ENCODE measurements at regions not wholly inside any gene's neighbourhood (a gene's known extent, or its start where the extent isn't known, plus 50 kb on each side); places are given as distances from the start of the nearest gene placed in this dataset.

DNA sequence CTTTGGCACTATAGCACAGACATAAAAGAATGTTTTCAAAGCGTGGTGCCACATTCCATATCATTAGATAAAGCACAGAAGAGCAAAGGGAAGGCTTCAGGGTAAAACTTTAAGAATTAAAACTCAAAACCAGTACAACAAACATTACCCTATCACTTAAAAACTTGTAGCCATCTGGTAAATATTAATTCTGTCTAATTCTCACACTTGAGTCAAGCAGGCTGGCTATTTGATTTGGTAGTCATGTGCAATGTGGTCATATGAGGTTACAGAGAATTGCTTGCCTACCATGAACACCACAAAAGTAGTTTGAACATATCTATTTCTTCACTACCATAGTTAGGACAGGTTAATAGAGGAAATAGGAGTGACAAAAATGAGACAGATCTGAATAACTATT, 244.9 kb downstream of the IRS1 start:
- TF ChIP-seq, protein P1, sequence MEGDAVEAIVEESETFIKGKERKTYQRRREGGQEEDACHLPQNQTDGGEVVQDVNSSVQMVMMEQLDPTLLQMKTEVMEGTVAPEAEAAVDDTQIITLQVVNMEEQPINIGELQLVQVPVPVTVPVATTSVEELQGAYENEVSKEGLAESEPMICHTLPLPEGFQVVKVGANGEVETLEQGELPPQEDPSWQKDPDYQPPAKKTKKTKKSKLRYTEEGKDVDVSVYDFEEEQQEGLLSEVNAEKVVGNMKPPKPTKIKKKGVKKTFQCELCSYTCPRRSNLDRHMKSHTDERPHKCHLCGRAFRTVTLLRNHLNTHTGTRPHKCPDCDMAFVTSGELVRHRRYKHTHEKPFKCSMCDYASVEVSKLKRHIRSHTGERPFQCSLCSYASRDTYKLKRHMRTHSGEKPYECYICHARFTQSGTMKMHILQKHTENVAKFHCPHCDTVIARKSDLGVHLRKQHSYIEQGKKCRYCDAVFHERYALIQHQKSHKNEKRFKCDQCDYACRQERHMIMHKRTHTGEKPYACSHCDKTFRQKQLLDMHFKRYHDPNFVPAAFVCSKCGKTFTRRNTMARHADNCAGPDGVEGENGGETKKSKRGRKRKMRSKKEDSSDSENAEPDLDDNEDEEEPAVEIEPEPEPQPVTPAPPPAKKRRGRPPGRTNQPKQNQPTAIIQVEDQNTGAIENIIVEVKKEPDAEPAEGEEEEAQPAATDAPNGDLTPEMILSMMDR (IDR thresholded peaks at IDR 0.05) = no peak
- Histone ChIP-seq H3K27ac (no peak overlapping the region), H3K27me3 (no peaks in the 10 kb centered on the region), H3K4me1 (peaks cover 0 to 10% (median 0%) of the 10 kb centered on the region in 9 donors), H3K9me3 (no peaks in the 10 kb centered on the region), H3K36me3 (no peaks in the 10 kb centered on the region), H3K4me3 (no peak overlapping the region)
- ATAC-seq (no peak), DNase-seq (no peak)
- intact Hi-C loops (cut with DNase I) = loop anchor here in 1 of 10 donors (10.0 kb wide), 1 partner anchor 240 kb away; the partner anchor contains the start of gene IRS1
- WGBS, 2 donors = 47 to 57% methylated on average over 1 of the region's 1 CpG

DNA sequence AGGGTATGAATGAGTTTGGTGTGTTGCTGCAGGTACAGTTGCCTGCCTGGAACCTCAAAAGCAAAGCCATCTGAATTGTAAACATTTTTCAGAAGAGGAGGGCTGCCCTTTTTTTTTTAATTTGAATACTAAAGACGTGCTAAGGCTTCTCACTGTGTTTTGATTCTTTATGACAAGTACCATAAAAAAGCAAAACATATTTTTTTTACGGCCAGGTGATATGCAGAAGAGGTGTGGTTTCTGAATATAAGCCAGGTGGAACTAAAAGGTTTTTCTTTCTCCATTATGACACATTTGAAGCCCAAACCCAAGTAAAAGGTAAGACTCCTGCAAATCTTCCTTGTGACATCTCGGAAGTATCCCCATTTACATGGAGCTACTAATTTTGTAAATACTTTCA, 246.3 kb downstream of the IRS1 start:
- DNase-seq (no peak), ATAC-seq (no peak)
- Histone ChIP-seq H3K4me1 (peaks cover 0 to 21% (median 7%) of the 10 kb centered on the region in 9 donors), H3K36me3 (no peaks in the 10 kb centered on the region), H3K9me3 (no peaks in the 10 kb centered on the region), H3K27ac (no peak overlapping the region), H3K27me3 (no peaks in the 10 kb centered on the region), H3K4me3 (no peak overlapping the region)
- TF ChIP-seq, protein P1 (IDR thresholded peaks at IDR 0.05) = no peak
- 85 to 92% methylated on average over 3 of the region's 3 CpGs for WGBS, 2 donors
- intact Hi-C loops (cut with DNase I) = loop anchor here in 1 of 10 donors (10.0 kb wide), 1 partner anchor 241 kb away; the partner anchor contains the start of gene IRS1

DNA sequence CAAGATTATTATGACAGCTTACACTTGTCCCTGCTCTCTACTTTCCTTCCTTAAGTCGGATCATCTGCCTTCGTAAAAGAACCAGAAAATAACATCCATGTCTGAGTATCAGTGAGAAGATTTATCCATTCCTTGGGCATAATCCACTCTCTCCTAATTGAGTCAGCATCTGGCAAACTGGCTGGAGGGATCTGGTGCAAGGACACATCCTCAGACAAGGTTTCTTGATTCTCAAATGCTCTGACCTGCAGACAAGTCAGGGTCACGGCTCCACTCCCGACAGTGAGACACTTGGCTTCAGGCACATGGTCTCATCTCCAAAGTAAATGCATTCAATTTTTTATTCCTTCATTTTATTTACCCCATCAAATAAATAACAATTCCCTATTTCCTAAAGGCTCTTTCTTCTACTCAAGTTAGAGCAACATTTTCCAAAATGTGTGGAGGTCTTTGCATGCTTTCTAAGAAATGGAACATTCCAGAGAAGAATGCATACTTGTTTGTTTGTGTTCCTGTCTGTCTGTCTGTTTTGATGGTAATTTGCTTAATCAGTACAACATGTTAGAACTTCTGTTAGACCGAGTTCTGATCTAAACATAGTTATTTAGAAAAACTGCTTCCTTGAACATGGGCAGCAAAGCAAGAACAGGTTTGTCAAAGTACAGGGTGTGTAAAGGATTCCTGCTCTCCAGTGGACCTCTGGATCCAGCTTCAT, 246.9 kb downstream of the IRS1 start:
- intact Hi-C loops (cut with DNase I) = loop anchor here in 1 of 10 donors (10.0 kb wide), 1 partner anchor 242 kb away; the partner anchor contains the start of gene IRS1
- Histone ChIP-seq H3K9me3 (no peaks in the 10 kb centered on the region), H3K4me3 (no peak overlapping the region), H3K27me3 (no peaks in the 10 kb centered on the region), H3K36me3 (no peaks in the 10 kb centered on the region), H3K27ac (no peak overlapping the region), H3K4me1 (peaks cover 0 to 21% (median 7%) of the 10 kb centered on the region in 9 donors)
- DNase-seq = no peak
- ATAC-seq = no peak
- TF ChIP-seq, protein P1 (IDR thresholded peaks at IDR 0.05) = no peak
- 75 to 76% methylated on average over 5 of the region's 5 CpGs for WGBS, 2 donors

DNA sequence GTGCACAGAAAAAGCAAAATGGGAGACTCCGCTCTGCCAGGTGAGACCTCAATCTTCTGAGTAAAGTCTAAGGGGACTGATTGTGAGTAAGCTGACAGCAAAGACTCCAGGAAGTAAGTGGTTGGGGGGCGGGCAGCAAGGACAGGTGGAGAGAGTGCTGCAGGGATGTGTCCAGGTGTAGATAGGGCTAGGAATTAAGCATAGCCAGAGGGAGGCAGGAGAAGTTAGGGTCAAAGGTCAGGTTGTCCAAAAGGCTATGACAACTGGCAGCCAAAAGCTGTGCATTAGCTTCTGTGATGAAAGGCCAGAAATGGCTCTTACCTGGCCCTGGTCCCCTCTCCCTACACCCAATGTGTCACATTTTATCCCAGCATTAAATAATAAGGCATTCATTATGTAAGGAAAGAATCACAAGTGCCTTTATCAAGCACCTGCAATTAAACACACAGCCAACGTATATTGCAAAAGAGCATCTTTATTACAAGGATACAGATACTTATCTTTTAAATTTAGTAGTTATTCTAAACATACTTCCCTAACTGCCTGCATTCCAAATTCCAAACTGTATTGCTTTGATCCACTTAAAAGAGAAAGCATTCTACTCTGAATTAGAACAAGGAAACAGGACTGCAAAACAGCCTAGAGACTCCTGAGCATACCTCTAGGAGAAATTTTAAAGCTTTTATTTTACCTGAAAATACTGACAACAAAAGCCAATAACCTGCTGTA, 247.9 kb downstream of the IRS1 start:
- Histone ChIP-seq H3K36me3 (no peaks in the 10 kb centered on the region), H3K27me3 (no peaks in the 10 kb centered on the region), H3K9me3 (no peaks in the 10 kb centered on the region), H3K4me1 (peaks cover 0 to 21% (median 7%) of the 10 kb centered on the region in 9 donors), H3K27ac (no peak overlapping the region), H3K4me3 (no peak overlapping the region)
- TF ChIP-seq, protein P1 (IDR thresholded peaks at IDR 0.05) = no peak
- 93 to 94% methylated on average over 3 of the region's 3 CpGs for WGBS, 2 donors
- no peak for DNase-seq
- no peak for ATAC-seq
- intact Hi-C loops (cut with DNase I) = loop anchor here in 1 of 10 donors (10.0 kb wide), 1 partner anchor 243 kb away; the partner anchor contains the start of gene IRS1
